HUES64 (cell line): ENCODE measurements at regions not wholly inside any gene's neighbourhood (a gene's known extent, or its start where the extent isn't known, plus 50 kb on each side); places are given as distances from the start of the nearest gene placed in this dataset.
A peak's percentile ranks its signal among the peaks of the same experiment; 100 is the strongest.

Source experiments
- H3K27ac ChIP-seq: 2 replicates; pipeline ENCODE4 v1.7.0; 2013; ENCODE audit warnings: low read depth, low read length, inconsistent platforms
- H3K27me3 ChIP-seq: 2 replicates; pipeline ENCODE4 v1.6.1; 2013; ENCODE audit warnings: mild to moderate bottlenecking, low read length; ENCODE audit not compliant: insufficient read depth
- H3K36me3 ChIP-seq: 2 replicates; pipeline ENCODE4 v1.6.1; 2013; ENCODE audit warnings: mild to moderate bottlenecking, low read length; ENCODE audit not compliant: insufficient read depth
- H3K4me1 ChIP-seq: 2 replicates; pipeline ENCODE4 v1.6.1; 2013; ENCODE audit warnings: mild to moderate bottlenecking, low read length, moderate library complexity; ENCODE audit not compliant: insufficient read depth
- H3K4me3 ChIP-seq: 2 replicates; pipeline ENCODE4 v1.5.1; 2013; ENCODE audit warnings: mild to moderate bottlenecking, low read length, moderate library complexity
- H3K9ac ChIP-seq: 2 replicates; pipeline ENCODE4 v1.6.1; 2013; ENCODE audit warnings: mild to moderate bottlenecking, low read depth, low read length
- H3K9me3 ChIP-seq: 2 replicates; pipeline ENCODE4 v1.6.1; 2013; ENCODE audit warnings: low read depth, low read length; ENCODE audit not compliant: insufficient read depth
- WGBS: fragments of 150-250, 120-280 bp; methylation state at CpG from one replicate; pipeline ENCODE4 v1.1.7; 2013; ENCODE audit warnings: missing lambda C conversion rate; 5-methylcytosine and 5-hydroxymethylcytosine counted together

GRCh38 chr16:48003206-48003907 lies 152.4 kb downstream of the ABCC12 start:
- peak overlapping the region; percentile 1; the same call in 1 of the 2 replicates for H3K27ac ChIP-seq
- 94% methylated on average over 4 of the region's 4 CpGs for WGBS
- no peak overlapping the region for H3K4me3 ChIP-seq
- H3K36me3 ChIP-seq, result no peaks in the 10 kb centered on the region
- peaks cover 11% of the 10 kb centered on the region; the same call in 1 of the 2 replicates for H3K4me1 ChIP-seq
- no peaks in the 10 kb centered on the region for H3K27me3 ChIP-seq
- H3K9me3 ChIP-seq, result no peaks in the 10 kb centered on the region
- no peak overlapping the region for H3K9ac ChIP-seq

GRCh38 chr16:48001324-48001895 lies 154.4 kb downstream of the ABCC12 start:
- 92% methylated on average over 13 of the region's 13 CpGs for WGBS
- no peaks in the 10 kb centered on the region for H3K27me3 ChIP-seq
- no peak overlapping the region for H3K27ac ChIP-seq
- H3K9me3 ChIP-seq, result no peaks in the 10 kb centered on the region
- H3K4me3 ChIP-seq, result no peak overlapping the region
- no peaks in the 10 kb centered on the region for H3K36me3 ChIP-seq
- no peak overlapping the region for H3K9ac ChIP-seq
- peaks cover 11% of the 10 kb centered on the region; the same call in 1 of the 2 replicates for H3K4me1 ChIP-seq

GRCh38 chr16:48000622-48001021 lies 155.2 kb downstream of the ABCC12 start:
- H3K27ac ChIP-seq, result no peak overlapping the region
- no peaks in the 10 kb centered on the region for H3K36me3 ChIP-seq
- no peak overlapping the region for H3K4me3 ChIP-seq
- no peak overlapping the region for H3K9ac ChIP-seq
- H3K27me3 ChIP-seq, result no peaks in the 10 kb centered on the region
- H3K9me3 ChIP-seq, result no peaks in the 10 kb centered on the region
- WGBS, result 93% methylated on average over 3 of the region's 3 CpGs
- H3K4me1 ChIP-seq, result peaks cover 11% of the 10 kb centered on the region; the same call in 1 of the 2 replicates

- no peak overlapping the region for H3K4me3 ChIP-seq
- no peaks in the 10 kb centered on the region for H3K36me3 ChIP-seq
- H3K9ac ChIP-seq, result no peak overlapping the region
- no peaks in the 10 kb centered on the region for H3K9me3 ChIP-seq
- peaks cover 11% of the 10 kb centered on the region; the same call in 1 of the 2 replicates for H3K4me1 ChIP-seq
- no peak overlapping the region for H3K27ac ChIP-seq
- 96% methylated on average over 4 of the region's 4 CpGs for WGBS
- no peaks in the 10 kb centered on the region for H3K27me3 ChIP-seq
Observed at GRCh38 chr16:47999595-47999994, 156.2 kb downstream of the ABCC12 start.

- 83% methylated on average over 2 of the region's 2 CpGs for WGBS
Observed at GRCh38 chr16:47995354-47995753, 160.4 kb downstream of the ABCC12 start.

GRCh38 chr16:47991491-47991890 lies 164.3 kb downstream of the ABCC12 start:
- 89% methylated on average over 2 of the region's 2 CpGs for WGBS
- no peak overlapping the region for H3K4me3 ChIP-seq

More at GRCh38 chr16:47995354-47995753, 160.4 kb downstream of the ABCC12 start:
- H3K4me3 ChIP-seq, result no peak overlapping the region
- no peaks in the 10 kb centered on the region for H3K4me1 ChIP-seq
- no peak overlapping the region for H3K9ac ChIP-seq
- peaks cover 9% of the 10 kb centered on the region; the same call in 1 of the 2 replicates for H3K9me3 ChIP-seq
- H3K27ac ChIP-seq, result no peak overlapping the region
- no peaks in the 10 kb centered on the region for H3K27me3 ChIP-seq
- no peaks in the 10 kb centered on the region for H3K36me3 ChIP-seq

GRCh38 chr16:47990676-47991075 lies 165.1 kb downstream of the ABCC12 start:
- H3K4me3 ChIP-seq, result no peak overlapping the region
- 87% methylated on average over 2 of the region's 2 CpGs for WGBS
- H3K36me3 ChIP-seq, result no peaks in the 10 kb centered on the region
- H3K27me3 ChIP-seq, result no peaks in the 10 kb centered on the region
- H3K27ac ChIP-seq, result no peak overlapping the region
- no peak overlapping the region for H3K9ac ChIP-seq
- H3K9me3 ChIP-seq, result peaks cover 13% of the 10 kb centered on the region; the same call in 1 of the 2 replicates
- peaks cover 4% of the 10 kb centered on the region; the same call in 1 of the 2 replicates for H3K4me1 ChIP-seq

More at GRCh38 chr16:47991491-47991890, 164.3 kb downstream of the ABCC12 start:
- H3K9ac ChIP-seq, result no peak overlapping the region
- peaks cover 13% of the 10 kb centered on the region; the same call in 1 of the 2 replicates for H3K9me3 ChIP-seq
- H3K27ac ChIP-seq, result no peak overlapping the region
- H3K4me1 ChIP-seq, result no peaks in the 10 kb centered on the region
- H3K36me3 ChIP-seq, result no peaks in the 10 kb centered on the region
- no peaks in the 10 kb centered on the region for H3K27me3 ChIP-seq

- Histone ChIP-seq H3K27ac (no peak overlapping the region), H3K27me3 (no peaks in the 10 kb centered on the region)
Observed at GRCh38 chr16:47987136-47987535, 168.7 kb downstream of the ABCC12 start.

GRCh38 chr16:47986031-47986430 lies 169.8 kb downstream of the ABCC12 start:
- Histone ChIP-seq H3K4me1 (peaks cover 8% of the 10 kb centered on the region; the same call in 1 of the 2 replicates), H3K4me3 (no peak overlapping the region), H3K36me3 (no peaks in the 10 kb centered on the region), H3K9ac (no peak overlapping the region), H3K27ac (no peak overlapping the region), H3K9me3 (peaks cover 6% of the 10 kb centered on the region; the same call in 1 of the 2 replicates), H3K27me3 (no peaks in the 10 kb centered on the region)

More at GRCh38 chr16:47987136-47987535, 168.7 kb downstream of the ABCC12 start:
- Histone ChIP-seq H3K36me3 (no peaks in the 10 kb centered on the region), H3K9me3 (peaks cover 6% of the 10 kb centered on the region; the same call in 1 of the 2 replicates), H3K4me3 (no peak overlapping the region), H3K9ac (no peak overlapping the region), H3K4me1 (peaks cover 8% of the 10 kb centered on the region; the same call in 1 of the 2 replicates)
- WGBS, result 90% methylated on average over 2 of the region's 2 CpGs

- Histone ChIP-seq H3K27me3 (no peaks in the 10 kb centered on the region), H3K4me3 (no peak overlapping the region), H3K9ac (no peak overlapping the region), H3K4me1 (peaks cover 8% of the 10 kb centered on the region; the same call in 1 of the 2 replicates), H3K9me3 (no peaks in the 10 kb centered on the region), H3K27ac (no peak overlapping the region), H3K36me3 (no peaks in the 10 kb centered on the region)
Observed at GRCh38 chr16:47984669-47985068, 171.1 kb downstream of the ABCC12 start.

- H3K27me3 ChIP-seq, result no peaks in the 10 kb centered on the region
- H3K4me1 ChIP-seq, result peaks cover 10% of the 10 kb centered on the region; the same call in 1 of the 2 replicates
- H3K4me3 ChIP-seq, result no peak overlapping the region
- H3K9me3 ChIP-seq, result no peaks in the 10 kb centered on the region
- WGBS, result 96% methylated on average over 5 of the region's 5 CpGs
- no peaks in the 10 kb centered on the region for H3K36me3 ChIP-seq
- no peak overlapping the region for H3K27ac ChIP-seq
- H3K9ac ChIP-seq, result no peak overlapping the region
Observed at GRCh38 chr16:47983999-47984580, 171.7 kb downstream of the ABCC12 start.
